Osteoblast (primary cell): ENCODE measurements at regions not wholly inside any gene's neighbourhood (a gene's known extent, or its start where the extent isn't known, plus 50 kb on each side); places are given as distances from the start of the nearest gene placed in this dataset.

Experiments used
- DNase-seq: peaks from one replicate; pipeline ENCODE4 v3.0.0; 2011; ENCODE audit warnings: low spot score, mixed read lengths; ENCODE audit not compliant: insufficient read length; ENCODE audit errors: missing footprints
- H2AFZ ChIP-seq: 2 replicates; pipeline ENCODE4 v1.6.0; 2011; ENCODE audit warnings: mild to moderate bottlenecking, low read length
- H3K27ac ChIP-seq: 2 replicates; pipeline ENCODE4 v1.5.1; 2011; ENCODE audit warnings: mild to moderate bottlenecking, low read depth, low read length, moderate library complexity
- H3K27me3 ChIP-seq: 2 replicates; pipeline ENCODE4 v1.6.0; 2012; ENCODE audit warnings: mild to moderate bottlenecking, control low read depth, inconsistent platforms, low read length, moderate library complexity; ENCODE audit not compliant: insufficient read depth
- H3K36me3 ChIP-seq: 2 replicates; pipeline ENCODE4 v1.5.1; 2011; ENCODE audit warnings: mild to moderate bottlenecking, low read length, control low read depth, moderate library complexity; ENCODE audit not compliant: insufficient read depth
- H3K4me1 ChIP-seq: 2 replicates; pipeline ENCODE4 v1.5.1; 2011; ENCODE audit warnings: mild to moderate bottlenecking, low read length, control low read depth, moderate library complexity; ENCODE audit not compliant: insufficient read depth
- H3K4me2 ChIP-seq: 2 replicates; pipeline ENCODE4 v1.6.0; 2011; ENCODE audit warnings: mild to moderate bottlenecking, low read length; ENCODE audit not compliant: insufficient read depth
- H3K4me3 ChIP-seq: fragments of 200-600 bp; sonication (generic); 3 replicates; pipeline ENCODE4 v1.5.1; 2012; ENCODE audit warnings: mild to moderate bottlenecking, low read length, inconsistent platforms; ENCODE audit not compliant: insufficient read depth
- H3K79me2 ChIP-seq: 2 replicates; pipeline ENCODE4 v1.6.0; 2012; ENCODE audit warnings: mild to moderate bottlenecking, low read length, control low read depth, inconsistent platforms; ENCODE audit not compliant: insufficient read depth
- H3K9me3 ChIP-seq: 2 replicates; pipeline ENCODE4 v1.5.1; 2011; ENCODE audit warnings: low read depth, low read length, control low read depth
- H4K20me1 ChIP-seq: 2 replicates; pipeline ENCODE4 v1.6.0; 2012; ENCODE audit warnings: mild to moderate bottlenecking, low read length, control low read depth; ENCODE audit not compliant: insufficient read depth
- TF ChIP-seq, protein P1 (sequence below): IDR thresholded peaks from 2 replicates; pipeline ENCODE4 v1.5.1; 2011; ENCODE audit warnings: mild to moderate bottlenecking, low read depth, low read length, moderate library complexity; ENCODE audit errors: extremely low read depth

DNA sequence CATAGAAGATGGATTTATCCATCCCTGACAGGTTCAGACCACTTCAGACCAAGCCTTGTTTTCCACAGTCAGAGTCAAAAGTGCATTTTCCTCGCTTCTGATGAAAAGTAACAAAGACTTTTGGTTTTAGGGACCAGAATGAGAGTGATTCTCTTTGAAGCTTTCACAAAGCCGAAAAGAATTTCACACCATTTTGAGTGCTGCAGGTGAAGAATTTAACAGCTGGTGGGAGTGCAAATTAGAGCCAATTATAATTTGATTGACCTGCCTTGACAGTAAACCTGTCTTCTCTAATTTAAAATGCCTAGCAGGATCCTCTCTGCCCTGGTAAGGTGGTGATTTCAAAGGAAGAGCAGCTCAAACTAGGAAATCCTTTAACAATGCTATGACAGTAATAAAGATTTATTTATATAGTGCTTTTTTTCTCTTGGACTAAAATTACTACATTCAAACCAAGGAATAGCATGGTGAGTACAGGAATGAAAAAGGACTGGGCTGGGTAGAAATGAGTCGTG lies 241.6 kb downstream of the HRH4 start:
- Histone ChIP-seq H3K4me1 (no peaks in the 10 kb centered on the region), H3K9me3 (no peaks in the 10 kb centered on the region), H2AFZ (no peak overlapping the region), H4K20me1 (no peaks in the 10 kb centered on the region), H3K27me3 (no peaks in the 10 kb centered on the region), H3K27ac (no peak overlapping the region), H3K4me2 (no peak overlapping the region), H3K36me3 (no peaks in the 10 kb centered on the region), H3K4me3 (no peak overlapping the region), H3K79me2 (no peaks in the 10 kb centered on the region)
- no peak for DNase-seq
- TF ChIP-seq, protein P1, sequence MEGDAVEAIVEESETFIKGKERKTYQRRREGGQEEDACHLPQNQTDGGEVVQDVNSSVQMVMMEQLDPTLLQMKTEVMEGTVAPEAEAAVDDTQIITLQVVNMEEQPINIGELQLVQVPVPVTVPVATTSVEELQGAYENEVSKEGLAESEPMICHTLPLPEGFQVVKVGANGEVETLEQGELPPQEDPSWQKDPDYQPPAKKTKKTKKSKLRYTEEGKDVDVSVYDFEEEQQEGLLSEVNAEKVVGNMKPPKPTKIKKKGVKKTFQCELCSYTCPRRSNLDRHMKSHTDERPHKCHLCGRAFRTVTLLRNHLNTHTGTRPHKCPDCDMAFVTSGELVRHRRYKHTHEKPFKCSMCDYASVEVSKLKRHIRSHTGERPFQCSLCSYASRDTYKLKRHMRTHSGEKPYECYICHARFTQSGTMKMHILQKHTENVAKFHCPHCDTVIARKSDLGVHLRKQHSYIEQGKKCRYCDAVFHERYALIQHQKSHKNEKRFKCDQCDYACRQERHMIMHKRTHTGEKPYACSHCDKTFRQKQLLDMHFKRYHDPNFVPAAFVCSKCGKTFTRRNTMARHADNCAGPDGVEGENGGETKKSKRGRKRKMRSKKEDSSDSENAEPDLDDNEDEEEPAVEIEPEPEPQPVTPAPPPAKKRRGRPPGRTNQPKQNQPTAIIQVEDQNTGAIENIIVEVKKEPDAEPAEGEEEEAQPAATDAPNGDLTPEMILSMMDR: no peak

DNA sequence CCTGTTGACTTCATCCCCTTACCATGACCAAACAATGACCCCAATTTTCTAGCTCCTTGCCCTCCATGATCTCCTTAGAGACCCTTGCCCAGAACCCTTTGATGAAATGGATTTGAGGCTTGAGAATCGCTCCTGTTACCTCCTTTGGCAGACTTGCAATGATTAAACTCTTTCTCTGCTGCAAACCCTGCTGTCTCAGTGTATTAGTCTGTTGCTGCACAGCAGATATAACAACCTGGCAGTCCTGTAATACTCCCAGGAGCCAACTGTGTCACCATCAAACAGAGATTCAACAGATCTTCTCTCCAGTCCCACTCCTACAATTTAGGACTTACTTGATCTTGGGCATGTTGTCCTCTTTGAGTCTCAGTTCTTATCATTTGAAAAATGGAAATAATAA lies 242.9 kb downstream of the HRH4 start:
- no peak for DNase-seq
- H3K79me2 ChIP-seq: no peaks in the 10 kb centered on the region
- H2AFZ ChIP-seq: no peak overlapping the region
- no peak overlapping the region for H3K27ac ChIP-seq
- no peak overlapping the region for H3K4me2 ChIP-seq
- no peaks in the 10 kb centered on the region for H3K36me3 ChIP-seq
- no peak overlapping the region for H3K4me3 ChIP-seq
- no peaks in the 10 kb centered on the region for H3K4me1 ChIP-seq
- TF ChIP-seq, protein P1: no peak
- H3K9me3 ChIP-seq: no peaks in the 10 kb centered on the region
- no peaks in the 10 kb centered on the region for H4K20me1 ChIP-seq
- no peaks in the 10 kb centered on the region for H3K27me3 ChIP-seq

DNA sequence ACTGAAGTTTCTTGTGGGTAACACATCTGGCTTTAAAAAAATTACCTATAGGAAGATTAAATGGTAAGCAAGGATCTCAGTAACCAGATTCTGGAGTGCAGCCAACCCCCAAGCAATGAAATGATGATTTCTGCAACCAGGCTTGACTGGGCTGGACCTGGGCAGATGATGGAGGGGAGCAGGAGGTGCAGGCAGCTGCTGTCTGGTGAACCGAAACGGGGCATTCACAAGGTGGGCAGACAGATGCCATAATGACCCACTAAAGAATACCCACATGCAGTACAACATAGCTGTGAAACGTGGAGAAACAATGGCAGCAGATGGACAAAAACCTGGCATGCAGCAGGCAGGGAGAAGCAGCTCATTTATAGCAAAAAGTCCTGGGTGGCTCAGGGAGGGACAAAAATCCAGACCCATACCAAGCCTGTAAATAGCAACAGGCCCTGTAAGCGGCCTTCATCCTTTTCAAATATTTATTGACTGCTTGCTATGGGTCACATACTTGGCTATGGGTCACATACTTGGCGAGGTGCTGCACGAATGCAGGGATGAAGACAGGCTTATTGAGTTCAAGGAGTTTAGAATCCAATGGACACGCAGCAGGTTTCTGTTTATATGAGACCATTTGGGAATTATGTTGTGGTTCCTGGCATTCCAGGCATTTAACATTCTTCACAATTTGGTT lies 244.7 kb downstream of the HRH4 start:
- Histone ChIP-seq H2AFZ (no peak overlapping the region), H3K27me3 (no peaks in the 10 kb centered on the region), H3K27ac (no peak overlapping the region), H3K4me2 (no peak overlapping the region), H3K79me2 (no peaks in the 10 kb centered on the region), H3K4me1 (no peaks in the 10 kb centered on the region), H4K20me1 (no peaks in the 10 kb centered on the region), H3K36me3 (no peaks in the 10 kb centered on the region), H3K9me3 (no peaks in the 10 kb centered on the region), H3K4me3 (no peak overlapping the region)
- no peak for DNase-seq
- TF ChIP-seq, protein P1: no peak

DNA sequence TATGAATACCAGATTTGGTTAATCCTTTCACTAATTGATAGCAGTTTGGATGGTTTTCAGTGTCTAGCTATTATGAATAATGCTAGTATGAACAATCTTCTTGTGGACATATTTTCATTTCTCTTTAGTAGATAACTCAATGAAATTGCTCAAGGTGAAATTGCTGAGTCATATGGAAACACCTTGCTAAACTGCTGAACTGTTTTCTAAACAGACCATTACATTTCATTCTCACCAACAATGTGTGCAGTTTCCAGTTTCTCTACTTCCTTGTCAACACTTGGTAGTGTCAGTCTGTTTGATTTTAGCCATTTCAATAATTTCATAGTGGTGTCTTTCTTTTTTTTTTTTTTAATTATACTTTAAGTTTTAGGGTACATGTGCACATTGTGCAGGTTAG lies 250.0 kb downstream of the HRH4 start:
- no peak for DNase-seq
- no peaks in the 10 kb centered on the region for H3K4me1 ChIP-seq

More for the DNA sequence above, 250.0 kb downstream of the HRH4 start:
- Histone ChIP-seq H2AFZ (no peak overlapping the region), H3K4me3 (no peak overlapping the region), H4K20me1 (no peaks in the 10 kb centered on the region), H3K36me3 (no peaks in the 10 kb centered on the region), H3K4me2 (no peak overlapping the region), H3K9me3 (no peaks in the 10 kb centered on the region), H3K27ac (no peak overlapping the region), H3K27me3 (no peaks in the 10 kb centered on the region), H3K79me2 (no peaks in the 10 kb centered on the region)
- TF ChIP-seq, protein P1: no peak
